Stimulated activated naive B cell treated with anti-CD40 and anti-IgM and Interleukin-4, amounts not matched to agents 10 μg/mL and 1 μg/mL and 100 μg/mL, for 72 hours (primary cell): ENCODE measurements at regions not wholly inside any gene's neighbourhood (a gene's known extent, or its start where the extent isn't known, plus 50 kb on each side); places are given as distances from the start of the nearest gene placed in this dataset.
A peak's percentile ranks its signal among the peaks of the same experiment; 100 is the strongest.

ENCODE experiments used
- ATAC-seq, 2 donors: fragments of 150-1000 bp; cut with Tn5 transposase; replicated peaks; 2 replicates each; pipeline ENCODE4 v1.10.0; 2021; ENCODE audit warnings: moderate library complexity in 1 of 2
- DNase-seq: peaks from one replicate; pipeline ENCODE4 v3.0.0; 2021
- H3K27ac Mint-ChIP-seq: one replicate; pipeline ENCODE4 v1.8.0; 2022; ENCODE audit warnings: mild to moderate bottlenecking, mixed read lengths
- H3K27me3 Mint-ChIP-seq, 2 donors: one replicate each; pipeline ENCODE4 v1.8.0; 2022; ENCODE audit warnings: mixed read lengths in 2 of 2
- H3K36me3 Mint-ChIP-seq, 2 donors: one replicate each; pipeline ENCODE4 v1.8.0; 2022; ENCODE audit warnings: mixed read lengths in 2 of 2, mild to moderate bottlenecking in 1 of 2
- H3K4me1 Mint-ChIP-seq, 2 donors: one replicate each; pipeline ENCODE4 v1.8.0; 2022; ENCODE audit warnings: mixed read lengths in 2 of 2, mild to moderate bottlenecking in 1 of 2
- H3K4me3 Mint-ChIP-seq, 2 donors: one replicate each; pipeline ENCODE4 v1.8.0; 2022; ENCODE audit warnings: mild to moderate bottlenecking in 2 of 2, mixed read lengths in 2 of 2, moderate library complexity in 1 of 2
- H3K9me3 Mint-ChIP-seq, 2 donors: one replicate each; pipeline ENCODE4 v1.8.0; 2022; ENCODE audit warnings: mixed read lengths in 2 of 2, mild to moderate bottlenecking in 1 of 2

- DNase-seq: no peak
- H3K27me3 Mint-ChIP-seq: no peaks in the 10 kb centered on the region
- no peak overlapping the region for H3K4me3 Mint-ChIP-seq
- H3K4me1 Mint-ChIP-seq: peaks cover 10 to 14% of the 10 kb centered on the region in 2 donors
- no peak for ATAC-seq
- no peaks in the 10 kb centered on the region for H3K9me3 Mint-ChIP-seq
- H3K27ac Mint-ChIP-seq: peak overlapping the region; percentile 82
- H3K36me3 Mint-ChIP-seq: no peaks in the 10 kb centered on the region
Observed at GRCh38 chr6:158920311-158920905, 79.6 kb downstream of the RSPH3 start.

GRCh38 chr6:158919865-158920264, 80.1 kb downstream of the RSPH3 start:
- H3K27me3 Mint-ChIP-seq: no peaks in the 10 kb centered on the region
- H3K4me1 Mint-ChIP-seq: peaks cover 10 to 13% of the 10 kb centered on the region in 2 donors
- no peak overlapping the region for H3K4me3 Mint-ChIP-seq

GRCh38 chr6:158916617-158917016, 83.4 kb downstream of the RSPH3 start:
- ATAC-seq (no peak), DNase-seq (no peak)
- no peak overlapping the region for H3K4me3 Mint-ChIP-seq
- no peaks in the 10 kb centered on the region for H3K27me3 Mint-ChIP-seq
- no peaks in the 10 kb centered on the region for H3K36me3 Mint-ChIP-seq
- H3K4me1 Mint-ChIP-seq: peaks cover 27 to 37% of the 10 kb centered on the region in 2 donors
- H3K9me3 Mint-ChIP-seq: peaks cover 0 to 2% of the 10 kb centered on the region in 2 donors
- no peak overlapping the region for H3K27ac Mint-ChIP-seq

More at GRCh38 chr6:158919865-158920264, 80.1 kb downstream of the RSPH3 start:
- H3K36me3 Mint-ChIP-seq: no peaks in the 10 kb centered on the region
- peaks cover 0 to 2% of the 10 kb centered on the region in 2 donors for H3K9me3 Mint-ChIP-seq
- ATAC-seq (no peak), DNase-seq (no peak)
- H3K27ac Mint-ChIP-seq: no peak overlapping the region

DNA sequence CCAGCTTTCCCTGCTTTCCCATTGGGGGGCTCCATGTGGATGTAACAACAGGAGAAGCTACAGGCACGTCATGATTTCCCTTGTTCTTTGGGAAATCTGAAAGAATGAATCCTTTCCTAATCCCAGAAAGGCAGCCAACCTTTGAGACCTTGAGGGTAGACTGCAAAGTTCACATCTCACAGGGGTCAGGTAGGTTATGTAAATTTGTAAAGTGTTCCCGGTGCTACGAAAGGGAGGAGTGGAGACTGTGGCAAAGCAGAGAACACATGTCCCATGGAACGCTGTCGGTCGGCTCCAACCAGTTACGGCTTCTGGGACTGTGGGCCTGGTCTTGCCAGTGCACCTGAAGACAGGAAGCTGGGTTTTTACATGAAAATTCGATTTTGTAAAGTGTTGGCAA, 85.1 kb downstream of the RSPH3 start:
- peak overlapping the region; percentile 68 for H3K27ac Mint-ChIP-seq

DNA sequence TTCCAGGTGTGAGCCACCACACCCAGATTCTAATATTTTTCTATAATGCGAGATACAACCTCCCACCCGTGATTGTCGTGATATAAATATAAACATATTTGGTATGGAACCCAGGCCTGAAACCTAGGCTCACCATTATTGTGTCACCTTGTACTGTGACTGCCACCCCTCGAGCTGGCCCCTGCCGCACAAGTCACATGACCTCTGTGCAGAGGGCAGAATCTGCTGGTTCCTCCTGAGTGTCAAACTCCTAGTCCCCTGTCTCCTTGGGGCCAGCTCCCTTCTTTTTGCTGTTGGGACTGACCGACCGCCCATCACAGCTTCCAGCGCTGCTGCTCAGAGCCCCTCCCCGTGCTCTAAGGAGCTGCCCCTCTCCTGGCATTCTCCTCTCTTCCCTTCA, 86.4 kb downstream of the RSPH3 start:
- Mint-ChIP-seq H3K27ac (peak overlapping the region; percentile 44), H3K4me3 (no peak overlapping the region), H3K9me3 (peaks cover 0 to 2% of the 10 kb centered on the region in 2 donors), H3K4me1 (peaks cover 33 to 54% of the 10 kb centered on the region in 2 donors), H3K36me3 (no peaks in the 10 kb centered on the region), H3K27me3 (no peaks in the 10 kb centered on the region)
- no peak for ATAC-seq
- DNase-seq: no peak

More for the DNA sequence above, 85.1 kb downstream of the RSPH3 start:
- ATAC-seq: no peak
- H3K27me3 Mint-ChIP-seq: no peaks in the 10 kb centered on the region
- H3K36me3 Mint-ChIP-seq: no peaks in the 10 kb centered on the region
- no peak for DNase-seq
- H3K4me3 Mint-ChIP-seq: no peak overlapping the region
- peaks cover 32 to 51% of the 10 kb centered on the region in 2 donors for H3K4me1 Mint-ChIP-seq
- H3K9me3 Mint-ChIP-seq: peaks cover 0 to 2% of the 10 kb centered on the region in 2 donors

DNA sequence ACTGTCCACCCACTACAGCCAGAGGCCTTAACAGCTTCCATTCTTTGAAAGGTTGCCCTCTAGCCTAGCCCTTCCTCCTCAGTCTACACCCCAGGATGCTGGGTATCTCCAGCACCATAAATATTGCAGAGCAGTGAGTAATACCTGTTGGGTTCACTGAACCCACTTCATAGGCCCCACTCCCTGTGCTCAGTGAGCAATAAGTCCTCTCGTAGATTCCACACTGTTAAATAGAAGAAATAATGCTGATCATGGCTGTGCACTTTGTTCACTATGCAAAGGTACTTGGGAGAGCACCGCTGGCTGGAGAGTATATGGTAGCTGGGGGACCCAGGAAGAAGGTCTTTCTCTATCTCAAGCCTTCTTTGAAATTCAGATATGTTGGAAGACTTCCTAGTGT, 87.3 kb downstream of the RSPH3 start:
- Mint-ChIP-seq H3K27ac (peak overlapping the region; percentile 94), H3K36me3 (no peaks in the 10 kb centered on the region), H3K4me1 (peaks cover 29 to 51% of the 10 kb centered on the region in 2 donors), H3K4me3 (peak overlapping the region in 1 of 2 donors; percentile 48), H3K9me3 (peaks cover 0 to 3% of the 10 kb centered on the region in 2 donors), H3K27me3 (no peaks in the 10 kb centered on the region)
- ATAC-seq (peak; percentile 36 to 39), DNase-seq (no peak)

DNA sequence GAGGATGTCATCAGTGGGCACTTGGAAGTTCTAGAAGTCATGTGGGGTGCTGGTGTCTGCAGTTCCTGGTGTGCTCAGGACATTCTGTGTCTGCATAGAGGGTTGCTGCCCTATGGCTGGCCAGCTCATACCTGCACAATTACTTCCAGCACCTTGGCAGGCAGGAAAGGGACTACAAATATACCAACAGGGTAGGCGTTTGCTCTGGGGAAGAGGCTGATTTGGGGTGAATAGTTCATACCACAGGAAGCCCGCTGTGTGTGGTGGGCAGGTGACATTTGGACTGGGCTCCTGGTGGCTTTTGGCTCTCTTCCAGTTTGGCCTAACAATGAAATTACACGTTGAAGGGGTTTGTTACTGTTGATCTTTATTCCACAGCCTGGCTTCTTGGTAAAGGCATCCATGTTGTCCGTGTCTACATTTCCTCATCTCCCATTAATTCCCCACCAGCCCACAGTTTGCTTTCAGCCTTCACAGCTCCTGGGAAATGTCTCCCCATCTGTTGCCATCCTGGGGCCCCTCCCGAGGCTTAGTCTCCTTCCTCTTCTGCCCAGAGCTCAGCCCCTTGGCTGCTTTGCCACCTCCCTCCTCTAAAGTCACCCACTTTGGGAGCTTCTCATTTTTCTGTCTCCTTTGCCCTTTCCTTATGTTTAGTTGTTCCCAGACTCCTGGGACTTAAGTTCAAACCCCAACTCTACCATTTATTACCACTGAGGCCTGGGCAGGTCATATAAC, 88.1 kb downstream of the RSPH3 start:
- H3K9me3 Mint-ChIP-seq: peaks cover 0 to 6% of the 10 kb centered on the region in 2 donors
- ATAC-seq (peak; percentile 62 to 81), DNase-seq (peak; percentile 41)
- H3K27me3 Mint-ChIP-seq: no peaks in the 10 kb centered on the region
- peaks cover 27 to 44% of the 10 kb centered on the region in 2 donors for H3K4me1 Mint-ChIP-seq
- no peaks in the 10 kb centered on the region for H3K36me3 Mint-ChIP-seq
- H3K4me3 Mint-ChIP-seq: peak overlapping the region; percentile 48 to 66
- peak overlapping the region; percentile 94 for H3K27ac Mint-ChIP-seq

GRCh38 chr6:158910484-158911440, 89.2 kb downstream of the RSPH3 start:
- ATAC-seq: peak; percentile 70 to 73
- DNase-seq: peak; percentile 12
- peak overlapping the region; percentile 96 for H3K27ac Mint-ChIP-seq
- no peaks in the 10 kb centered on the region for H3K27me3 Mint-ChIP-seq
- peaks cover 27 to 44% of the 10 kb centered on the region in 2 donors for H3K4me1 Mint-ChIP-seq
- H3K4me3 Mint-ChIP-seq: peak overlapping the region; percentile 82 to 87
- peaks cover 5% of the 10 kb centered on the region in 2 donors for H3K36me3 Mint-ChIP-seq
- H3K9me3 Mint-ChIP-seq: peaks cover 7 to 11% of the 10 kb centered on the region in 2 donors

GRCh38 chr6:158909938-158910337, 90.1 kb downstream of the RSPH3 start:
- ATAC-seq (no peak), DNase-seq (no peak)
- peaks cover 15 to 16% of the 10 kb centered on the region in 2 donors for H3K9me3 Mint-ChIP-seq
- peaks cover 27 to 44% of the 10 kb centered on the region in 2 donors for H3K4me1 Mint-ChIP-seq
- H3K27ac Mint-ChIP-seq: peak overlapping the region; percentile 81
- H3K36me3 Mint-ChIP-seq: peaks cover 10 to 12% of the 10 kb centered on the region in 2 donors
- peak overlapping the region in 1 of 2 donors; percentile 17 for H3K4me3 Mint-ChIP-seq
- H3K27me3 Mint-ChIP-seq: no peaks in the 10 kb centered on the region

DNA sequence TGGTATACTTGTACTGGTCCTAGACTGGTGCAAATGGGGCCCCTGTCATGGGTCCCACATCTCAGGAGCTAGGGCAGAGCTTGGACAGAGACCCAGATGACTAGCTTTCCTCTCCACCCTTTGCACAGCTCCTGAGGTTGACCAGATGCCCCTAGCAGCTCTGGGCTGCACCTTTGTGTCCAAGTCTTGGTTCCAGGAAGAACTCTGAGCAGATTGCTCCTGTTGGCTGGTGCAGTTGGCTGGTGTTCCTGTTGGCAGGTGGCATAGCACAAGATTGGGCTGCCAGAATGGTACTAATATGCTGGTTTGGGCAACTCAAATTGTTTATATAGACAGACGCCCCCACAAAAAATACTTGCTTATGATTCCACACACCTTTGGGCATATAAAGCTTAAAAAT, 89.4 kb upstream of the EZR start:
- Mint-ChIP-seq H3K4me1 (peaks cover 23 to 37% of the 10 kb centered on the region in 2 donors), H3K4me3 (no peak overlapping the region)

GRCh38 chr6:158907931-158908330, 88.8 kb upstream of the EZR start:
- Mint-ChIP-seq H3K4me3 (no peak overlapping the region), H3K27me3 (no peaks in the 10 kb centered on the region)
- DNase-seq: no peak

More for the DNA sequence above, 89.4 kb upstream of the EZR start:
- Mint-ChIP-seq H3K27me3 (no peaks in the 10 kb centered on the region), H3K27ac (no peak overlapping the region), H3K9me3 (peaks cover 19% of the 10 kb centered on the region in 2 donors), H3K36me3 (peaks cover 12 to 18% of the 10 kb centered on the region in 2 donors)
- no peak for DNase-seq
- no peak for ATAC-seq

GRCh38 chr6:158906926-158907325, 87.8 kb upstream of the EZR start:
- H3K4me3 Mint-ChIP-seq: no peak overlapping the region

More at GRCh38 chr6:158907931-158908330, 88.8 kb upstream of the EZR start:
- Mint-ChIP-seq H3K9me3 (peaks cover 19% of the 10 kb centered on the region in 2 donors), H3K4me1 (peaks cover 23 to 31% of the 10 kb centered on the region in 2 donors), H3K27ac (no peak overlapping the region), H3K36me3 (peaks cover 12 to 18% of the 10 kb centered on the region in 2 donors)
- ATAC-seq: no peak

GRCh38 chr6:158905277-158905676, 86.1 kb upstream of the EZR start:
- H3K4me1 Mint-ChIP-seq: peaks cover 3 to 5% of the 10 kb centered on the region in 2 donors
- H3K9me3 Mint-ChIP-seq: peaks cover 19% of the 10 kb centered on the region in 2 donors
- ATAC-seq: no peak
- no peak for DNase-seq
- no peaks in the 10 kb centered on the region for H3K27me3 Mint-ChIP-seq
- no peak overlapping the region for H3K4me3 Mint-ChIP-seq
- peaks cover 12 to 18% of the 10 kb centered on the region in 2 donors for H3K36me3 Mint-ChIP-seq
- no peak overlapping the region for H3K27ac Mint-ChIP-seq

More at GRCh38 chr6:158906926-158907325, 87.8 kb upstream of the EZR start:
- ATAC-seq (no peak), DNase-seq (no peak)
- Mint-ChIP-seq H3K36me3 (peaks cover 12 to 18% of the 10 kb centered on the region in 2 donors), H3K27ac (no peak overlapping the region), H3K4me1 (peaks cover 13 to 21% of the 10 kb centered on the region in 2 donors), H3K27me3 (no peaks in the 10 kb centered on the region), H3K9me3 (peaks cover 19% of the 10 kb centered on the region in 2 donors)

DNA sequence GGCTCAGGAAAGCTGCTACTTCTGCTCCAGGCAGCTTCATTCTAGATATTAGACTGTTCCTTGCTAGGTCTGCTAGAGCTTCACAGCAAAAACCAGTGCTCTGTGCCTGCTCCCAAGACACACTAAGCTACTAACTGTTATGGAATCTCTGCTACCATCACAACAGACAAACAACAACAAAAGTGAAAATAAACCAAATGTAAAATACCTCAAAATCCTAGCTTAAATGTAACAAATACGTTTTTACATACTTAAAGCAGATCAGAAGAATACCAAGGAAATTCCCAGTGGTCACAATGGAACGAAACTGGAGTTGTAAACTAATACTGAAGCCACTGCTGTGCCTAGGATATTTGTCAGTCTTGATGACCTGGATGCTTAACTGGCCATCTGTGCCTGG, 84.6 kb upstream of the EZR start:
- Mint-ChIP-seq H3K27ac (peak overlapping the region; percentile 17), H3K27me3 (no peaks in the 10 kb centered on the region), H3K4me1 (peaks cover 3 to 5% of the 10 kb centered on the region in 2 donors), H3K36me3 (peaks cover 12 to 18% of the 10 kb centered on the region in 2 donors), H3K4me3 (no peak overlapping the region), H3K9me3 (peaks cover 19% of the 10 kb centered on the region in 2 donors)
- no peak for DNase-seq
- no peak for ATAC-seq
